Upper lobe of left lung (tissue), 6 donors: ENCODE measurements at regions not wholly inside any gene's neighbourhood (a gene's known extent, or its start where the extent isn't known, plus 50 kb on each side); places are given as distances from the start of the nearest gene placed in this dataset.

Source experiments
- ATAC-seq, 2 donors: fragments of 200-7000 bp; cut with Tn5 transposase; one replicate each; pipeline ENCODE4 v1.9.1; 2022; ENCODE audit warnings: mild to moderate bottlenecking in 2 of 2, moderate library complexity in 2 of 2; ENCODE audit not compliant: low FRiP score in 2 of 2
- DNase-seq, 2 donors: peaks; one replicate each; pipeline ENCODE4 v3.0.0-alpha.2; 2019 to 2020
- H3K27ac ChIP-seq, 4 donors: fragments of 200-600 bp; sonication (generic); one replicate each; pipeline ENCODE4 v1.5.1; 2016 to 2019
- H3K27me3 ChIP-seq, 4 donors: fragments of 200-600 bp; sonication (generic); one replicate each; pipeline ENCODE4 v1.5.1; 2017 to 2019
- H3K36me3 ChIP-seq, 4 donors: fragments of 200-600 bp; sonication (generic); one replicate each; pipeline ENCODE4 v1.5.1; 2016 to 2019
- H3K4me1 ChIP-seq, 4 donors: fragments of 200-600 bp; sonication (generic); one replicate each; pipeline ENCODE4 v1.5.1; 2018 to 2019
- H3K4me3 ChIP-seq, 4 donors: fragments of 200-600 bp; sonication (generic); one replicate each; pipeline ENCODE4 v1.5.1; 2017 to 2019; ENCODE audit warnings: mild to moderate bottlenecking in 2 of 4, moderate library complexity in 1 of 4
- H3K9me3 ChIP-seq, 4 donors: fragments of 200-600 bp; sonication (generic); one replicate each; pipeline ENCODE4 v1.5.1; 2018 to 2019
- EP300 ChIP-seq, 4 donors: sonication (generic); formaldehyde crosslinking; IDR thresholded peaks; one replicate each; pipeline ENCODE4 v1.5.1; 2017; ENCODE audit warnings: antibody characterized with exemption in 4 of 4, control low read depth in 2 of 4
- POLR2A ChIP-seq, 4 donors: fragments of 450-650 bp; IDR thresholded peaks; one replicate each; pipeline ENCODE4 v1.5.1; 2016 to 2017; ENCODE audit warnings: antibody characterized with exemption in 4 of 4, mild to moderate bottlenecking in 2 of 4
- POLR2AphosphoS5 ChIP-seq, 2 donors: sonication (generic); formaldehyde crosslinking; IDR thresholded peaks; one replicate each; pipeline ENCODE4 v1.5.1; 2017; ENCODE audit warnings: antibody characterized with exemption in 2 of 2
- WGBS, 2 donors: methylation state at CpG; one replicate each; pipeline ENCODE4 v1.1.5; 2017 to 2018; 5-methylcytosine and 5-hydroxymethylcytosine counted together
- TF ChIP-seq, protein P1 (sequence below), 6 experiments: fragments of 450-650 bp in 4 of 6; fragments of 200-600 bp in 2 of 6; sonication (generic) in 2 of 6; IDR thresholded peaks; one replicate each; pipeline ENCODE4 v1.5.1; 2016 to 2019; ENCODE audit warnings: antibody characterized with exemption in 6 of 6
- donor health status: DM: no; HTN: no; CAD: no; lungs with moderate emphysema.
- donor health status: DM: no; HTN: yes; CAD: no; lungs with severe emphysema.

GRCh38 chr2:4900242-4900641, 791.9 kb upstream of the SOX11 start:
- WGBS, 2 donors, result 73 to 76% methylated on average over 5 of the region's 5 CpGs
- no peak for DNase-seq
- TF ChIP-seq POLR2AphosphoS5 (IDR thresholded peaks at IDR 0.05) (no peak), EP300 (IDR thresholded peaks at IDR 0.05) (no peak), POLR2A (IDR thresholded peaks at IDR 0.05) (no peak)
- TF ChIP-seq, protein P1, sequence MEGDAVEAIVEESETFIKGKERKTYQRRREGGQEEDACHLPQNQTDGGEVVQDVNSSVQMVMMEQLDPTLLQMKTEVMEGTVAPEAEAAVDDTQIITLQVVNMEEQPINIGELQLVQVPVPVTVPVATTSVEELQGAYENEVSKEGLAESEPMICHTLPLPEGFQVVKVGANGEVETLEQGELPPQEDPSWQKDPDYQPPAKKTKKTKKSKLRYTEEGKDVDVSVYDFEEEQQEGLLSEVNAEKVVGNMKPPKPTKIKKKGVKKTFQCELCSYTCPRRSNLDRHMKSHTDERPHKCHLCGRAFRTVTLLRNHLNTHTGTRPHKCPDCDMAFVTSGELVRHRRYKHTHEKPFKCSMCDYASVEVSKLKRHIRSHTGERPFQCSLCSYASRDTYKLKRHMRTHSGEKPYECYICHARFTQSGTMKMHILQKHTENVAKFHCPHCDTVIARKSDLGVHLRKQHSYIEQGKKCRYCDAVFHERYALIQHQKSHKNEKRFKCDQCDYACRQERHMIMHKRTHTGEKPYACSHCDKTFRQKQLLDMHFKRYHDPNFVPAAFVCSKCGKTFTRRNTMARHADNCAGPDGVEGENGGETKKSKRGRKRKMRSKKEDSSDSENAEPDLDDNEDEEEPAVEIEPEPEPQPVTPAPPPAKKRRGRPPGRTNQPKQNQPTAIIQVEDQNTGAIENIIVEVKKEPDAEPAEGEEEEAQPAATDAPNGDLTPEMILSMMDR (IDR thresholded peaks at IDR 0.05), result no peak

GRCh38 chr2:4900861-4901770, 791.1 kb upstream of the SOX11 start:
- H3K27me3 ChIP-seq, result no peaks in the 10 kb centered on the region
- peak in 1 of 2 donors; percentile 68 for DNase-seq
- no peak overlapping the region for H3K4me3 ChIP-seq
- no peaks in the 10 kb centered on the region for H3K9me3 ChIP-seq
- TF ChIP-seq, protein P1 (IDR thresholded peaks at IDR 0.05), result no peak
- TF ChIP-seq POLR2A (IDR thresholded peaks at IDR 0.05) (no peak), POLR2AphosphoS5 (IDR thresholded peaks at IDR 0.05) (no peak), EP300 (IDR thresholded peaks at IDR 0.05) (no peak)
- WGBS, 2 donors, result 74 to 75% methylated on average over 11 of the region's 11 CpGs
- H3K36me3 ChIP-seq, result no peaks in the 10 kb centered on the region
- H3K27ac ChIP-seq, result no peak overlapping the region
- no peaks in the 10 kb centered on the region for H3K4me1 ChIP-seq
- no peak for ATAC-seq

More at GRCh38 chr2:4900242-4900641, 791.9 kb upstream of the SOX11 start:
- no peak overlapping the region for H3K27ac ChIP-seq
- H3K4me1 ChIP-seq, result no peaks in the 10 kb centered on the region
- no peaks in the 10 kb centered on the region for H3K27me3 ChIP-seq
- no peak for ATAC-seq
- H3K4me3 ChIP-seq, result no peak overlapping the region
- no peaks in the 10 kb centered on the region for H3K9me3 ChIP-seq
- H3K36me3 ChIP-seq, result no peaks in the 10 kb centered on the region

- TF ChIP-seq, protein P1 (IDR thresholded peaks at IDR 0.05), result no peak
- WGBS, 2 donors, result 36 to 45% methylated on average over 8 to 12 of the region's 12 CpGs
- no peak overlapping the region for H3K27ac ChIP-seq
- H3K4me3 ChIP-seq, result no peak overlapping the region
- no peaks in the 10 kb centered on the region for H3K4me1 ChIP-seq
- DNase-seq, result peak in 1 of 2 donors; percentile 53
- no peaks in the 10 kb centered on the region for H3K27me3 ChIP-seq
- H3K9me3 ChIP-seq, result no peaks in the 10 kb centered on the region
- H3K36me3 ChIP-seq, result no peaks in the 10 kb centered on the region
- ATAC-seq, result no peak
Measured at GRCh38 chr2:4903656-4904348, 788.4 kb upstream of the SOX11 start.

- no peaks in the 10 kb centered on the region for H3K27me3 ChIP-seq
- DNase-seq, result peak in 1 of 2 donors; percentile 18
- H3K4me3 ChIP-seq, result no peak overlapping the region
- no peaks in the 10 kb centered on the region for H3K36me3 ChIP-seq
- H3K27ac ChIP-seq, result no peak overlapping the region
- no peaks in the 10 kb centered on the region for H3K4me1 ChIP-seq
- 79 to 85% methylated on average over 6 of the region's 6 CpGs for WGBS, 2 donors
- peak in 1 of 2 donors; percentile 30 for ATAC-seq
- H3K9me3 ChIP-seq, result no peaks in the 10 kb centered on the region
- no peak for TF ChIP-seq EP300 (IDR thresholded peaks at IDR 0.05)
- TF ChIP-seq, protein P1 (IDR thresholded peaks at IDR 0.05), result no peak
- TF ChIP-seq POLR2A (IDR thresholded peaks at IDR 0.05), result no peak
- no peak for TF ChIP-seq POLR2AphosphoS5 (IDR thresholded peaks at IDR 0.05)
Measured at GRCh38 chr2:4908461-4908860, 783.7 kb upstream of the SOX11 start.
